HG03280 (cell line): ENCODE measurements at regions not wholly inside any gene's neighbourhood (a gene's known extent, or its start where the extent isn't known, plus 50 kb on each side); places are given as distances from the start of the nearest gene placed in this dataset.
A peak's percentile ranks its signal among the peaks of the same experiment; 100 is the strongest.

Experiments
- ATAC-seq: cut with Tn5 transposase; IDR thresholded peaks from one replicate; pipeline ENCODE4 v1.9.1; 2021; ENCODE audit warnings: mild to moderate bottlenecking, moderate library complexity; ENCODE audit not compliant: unreplicated experiment

GRCh38 chr11:109745996-109746625 lies 324.1 kb downstream of the C11orf87 start:
- ATAC-seq = no peak

GRCh38 chr11:109747839-109748238 lies 325.8 kb downstream of the C11orf87 start:
- no peak for ATAC-seq

GRCh38 chr11:109749476-109749875 lies 327.5 kb downstream of the C11orf87 start:
- no peak for ATAC-seq

DNA sequence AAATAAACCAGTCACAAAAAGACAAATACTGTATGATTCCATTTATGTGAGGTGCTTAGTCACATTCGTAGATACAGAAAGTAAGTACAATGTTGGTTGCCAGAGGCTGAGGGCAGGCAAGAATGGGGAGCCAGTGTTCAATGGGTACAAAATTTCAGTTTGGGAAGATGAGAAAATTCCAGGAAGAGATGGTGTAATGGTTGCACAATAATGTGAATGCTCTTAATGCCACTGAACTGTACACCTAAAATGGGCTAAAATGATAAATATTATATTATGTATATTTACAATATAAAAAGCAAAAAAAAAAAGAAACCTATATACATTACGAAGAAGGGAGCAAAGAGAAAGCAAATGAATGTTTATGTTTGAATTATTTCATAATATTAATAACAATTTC lies 329.0 kb downstream of the C11orf87 start:
- no peak for ATAC-seq

GRCh38 chr11:109752212-109752825 lies 330.3 kb downstream of the C11orf87 start:
- no peak for ATAC-seq

DNA sequence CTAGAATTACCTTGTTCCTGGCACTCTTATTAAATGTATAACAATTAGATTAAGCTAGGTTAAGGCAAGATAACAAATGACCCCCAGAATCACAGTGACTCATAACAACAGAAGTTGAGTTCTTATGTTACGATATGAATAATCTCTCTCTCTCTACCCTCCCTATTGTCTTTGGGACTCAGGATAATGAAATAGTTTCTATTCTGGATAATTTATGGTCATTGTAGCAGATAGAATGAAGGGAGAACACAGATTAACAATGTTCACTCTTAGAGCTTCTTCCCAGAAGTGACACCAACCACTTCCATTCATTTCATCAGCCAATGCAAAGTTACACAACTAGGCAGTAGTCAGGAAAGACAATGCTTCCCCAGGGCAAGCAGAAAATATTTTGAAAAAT lies 334.5 kb downstream of the C11orf87 start:
- no peak for ATAC-seq

- ATAC-seq = no peak
Observed at GRCh38 chr11:109756951-109757350, 335.0 kb downstream of the C11orf87 start.

- ATAC-seq = no peak
Observed at GRCh38 chr11:109762546-109762945, 330.6 kb upstream of the ZC3H12C start.

GRCh38 chr11:109765709-109766311 lies 327.4 kb upstream of the ZC3H12C start:
- ATAC-seq = no peak

DNA sequence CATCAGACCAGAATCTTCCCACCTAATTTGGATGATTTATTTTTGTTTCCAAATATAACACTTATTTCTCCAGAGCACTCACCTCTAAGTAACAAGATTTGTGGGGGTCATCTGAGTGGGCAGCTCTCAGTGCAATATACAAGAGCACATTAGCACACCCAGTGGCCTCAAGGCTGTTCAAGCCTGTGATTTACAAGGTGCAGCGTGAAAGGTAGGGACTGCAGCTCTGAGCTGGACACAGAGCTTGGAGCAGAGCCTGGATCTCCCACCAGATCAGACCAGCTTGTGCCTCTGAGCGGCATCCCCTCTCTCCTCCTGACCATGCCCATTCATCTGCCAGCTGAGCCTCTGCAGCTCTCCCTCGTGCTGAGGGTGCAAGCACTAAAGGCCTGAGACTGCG lies 323.3 kb upstream of the ZC3H12C start:
- no peak for ATAC-seq

DNA sequence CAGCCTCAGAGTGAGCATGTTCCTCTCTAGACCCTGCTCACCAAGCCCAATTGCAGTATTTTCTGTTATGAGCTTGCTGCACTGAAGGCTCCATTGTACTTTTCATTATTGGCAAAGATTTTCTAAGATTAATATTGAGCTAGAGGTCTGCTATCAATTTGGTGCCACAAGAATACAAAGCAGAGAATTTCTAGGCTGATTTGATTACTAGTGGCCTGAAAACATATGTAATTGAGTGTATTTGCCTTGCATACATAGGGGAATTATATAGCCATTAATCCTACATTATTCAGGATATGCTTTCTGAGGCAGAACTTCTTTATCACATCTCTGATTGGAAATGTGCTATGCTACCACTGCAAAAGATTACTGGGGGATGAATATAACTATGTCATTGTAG lies 322.9 kb upstream of the ZC3H12C start:
- no peak for ATAC-seq

- ATAC-seq = no peak
Observed at GRCh38 chr11:109772892-109773291, 320.3 kb upstream of the ZC3H12C start.

DNA sequence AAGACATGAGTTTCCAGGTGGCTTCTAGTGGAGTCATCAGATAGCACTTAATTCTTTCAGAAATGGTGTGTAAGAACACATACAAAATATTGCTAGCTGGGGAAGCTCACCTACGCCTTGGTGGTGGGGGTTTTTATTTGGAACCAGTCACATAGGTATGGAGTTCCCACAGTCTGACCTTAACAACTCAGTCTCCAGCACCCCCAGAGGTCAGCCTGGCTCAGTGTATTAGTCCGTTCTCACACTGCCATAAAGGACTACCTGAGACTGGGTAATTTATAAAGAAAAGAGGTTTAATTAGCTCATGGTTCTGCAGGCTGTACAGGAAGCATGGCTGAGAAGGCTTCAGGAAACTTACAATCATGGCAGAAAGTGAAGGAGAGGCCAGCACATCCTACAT lies 317.5 kb upstream of the ZC3H12C start:
- ATAC-seq = no peak

DNA sequence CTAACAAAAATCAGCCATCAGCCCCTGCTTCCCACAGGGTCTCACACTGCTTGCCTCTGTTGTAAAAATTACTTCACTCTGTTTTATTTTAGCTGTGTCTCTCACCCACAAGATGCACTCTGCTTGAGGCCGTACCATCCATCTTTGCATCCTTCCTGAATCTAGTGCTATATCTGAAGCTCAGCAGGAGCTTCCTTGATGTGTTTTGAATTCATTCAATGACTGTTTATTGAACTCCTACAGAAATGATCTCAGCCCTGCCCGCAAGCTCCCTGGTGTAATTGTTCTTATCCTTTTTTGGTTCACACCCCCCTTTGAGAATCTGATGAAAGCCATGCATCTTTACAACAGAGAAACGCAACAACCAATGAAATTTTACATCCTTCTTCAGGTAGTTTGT lies 310.2 kb upstream of the ZC3H12C start:
- no peak for ATAC-seq

GRCh38 chr11:109783840-109784239 lies 309.4 kb upstream of the ZC3H12C start:
- ATAC-seq = peak; percentile 98

GRCh38 chr11:109784536-109784935 lies 308.7 kb upstream of the ZC3H12C start:
- ATAC-seq = no peak

- no peak for ATAC-seq
Observed at GRCh38 chr11:109785198-109785597, 308.0 kb upstream of the ZC3H12C start.

DNA sequence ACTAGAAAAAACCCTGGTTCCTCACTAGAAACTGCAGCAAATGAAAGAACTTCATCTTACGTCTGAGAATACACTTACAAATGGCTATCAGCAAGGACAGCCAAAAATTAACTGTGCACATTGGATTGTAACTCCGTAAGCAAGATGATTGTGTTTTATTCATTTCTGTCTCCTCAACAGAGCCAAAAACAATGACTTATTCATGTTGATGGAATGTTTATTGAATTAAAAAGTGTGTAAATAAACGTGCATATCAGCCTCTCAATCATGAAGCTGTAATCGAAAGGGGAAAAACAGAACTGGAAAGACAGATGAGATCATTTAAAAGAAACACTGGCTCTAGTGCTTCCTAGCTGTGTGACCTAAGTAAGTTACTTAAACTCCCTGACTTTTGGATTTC lies 307.5 kb upstream of the ZC3H12C start:
- ATAC-seq = no peak

GRCh38 chr11:109788948-109789490 lies 304.2 kb upstream of the ZC3H12C start:
- no peak for ATAC-seq

- no peak for ATAC-seq
Observed at GRCh38 chr11:109789901-109790300, 303.3 kb upstream of the ZC3H12C start.

GRCh38 chr11:109791337-109791736 lies 301.9 kb upstream of the ZC3H12C start:
- no peak for ATAC-seq

GRCh38 chr11:109794501-109794900 lies 298.7 kb upstream of the ZC3H12C start:
- no peak for ATAC-seq
